ENCODE measurements at regions not wholly inside any gene's neighbourhood (a gene's known extent, or its start where the extent isn't known, plus 50 kb on each side); places are given as distances from the start of the nearest gene placed in this dataset.

- TF ChIP-seq, protein P1, sequence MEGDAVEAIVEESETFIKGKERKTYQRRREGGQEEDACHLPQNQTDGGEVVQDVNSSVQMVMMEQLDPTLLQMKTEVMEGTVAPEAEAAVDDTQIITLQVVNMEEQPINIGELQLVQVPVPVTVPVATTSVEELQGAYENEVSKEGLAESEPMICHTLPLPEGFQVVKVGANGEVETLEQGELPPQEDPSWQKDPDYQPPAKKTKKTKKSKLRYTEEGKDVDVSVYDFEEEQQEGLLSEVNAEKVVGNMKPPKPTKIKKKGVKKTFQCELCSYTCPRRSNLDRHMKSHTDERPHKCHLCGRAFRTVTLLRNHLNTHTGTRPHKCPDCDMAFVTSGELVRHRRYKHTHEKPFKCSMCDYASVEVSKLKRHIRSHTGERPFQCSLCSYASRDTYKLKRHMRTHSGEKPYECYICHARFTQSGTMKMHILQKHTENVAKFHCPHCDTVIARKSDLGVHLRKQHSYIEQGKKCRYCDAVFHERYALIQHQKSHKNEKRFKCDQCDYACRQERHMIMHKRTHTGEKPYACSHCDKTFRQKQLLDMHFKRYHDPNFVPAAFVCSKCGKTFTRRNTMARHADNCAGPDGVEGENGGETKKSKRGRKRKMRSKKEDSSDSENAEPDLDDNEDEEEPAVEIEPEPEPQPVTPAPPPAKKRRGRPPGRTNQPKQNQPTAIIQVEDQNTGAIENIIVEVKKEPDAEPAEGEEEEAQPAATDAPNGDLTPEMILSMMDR (IDR thresholded peaks at IDR 0.05; ENCODE audit: low read depth, low read length, missing control alignments) = no peak
- peak; percentile 15 for DNase-seq (ENCODE audit: low read depth)
- H3K4me3 ChIP-seq (ENCODE audit: low read depth, low read length) = peak overlapping the region; percentile 31
- in situ Hi-C loops (cut with HindIII; ENCODE audit: low sequenced_read_pairs) = no loop called here
Observed at GRCh38 chr5:155728146-155728856, 598.7 kb upstream of the SGCD start.

DNA sequence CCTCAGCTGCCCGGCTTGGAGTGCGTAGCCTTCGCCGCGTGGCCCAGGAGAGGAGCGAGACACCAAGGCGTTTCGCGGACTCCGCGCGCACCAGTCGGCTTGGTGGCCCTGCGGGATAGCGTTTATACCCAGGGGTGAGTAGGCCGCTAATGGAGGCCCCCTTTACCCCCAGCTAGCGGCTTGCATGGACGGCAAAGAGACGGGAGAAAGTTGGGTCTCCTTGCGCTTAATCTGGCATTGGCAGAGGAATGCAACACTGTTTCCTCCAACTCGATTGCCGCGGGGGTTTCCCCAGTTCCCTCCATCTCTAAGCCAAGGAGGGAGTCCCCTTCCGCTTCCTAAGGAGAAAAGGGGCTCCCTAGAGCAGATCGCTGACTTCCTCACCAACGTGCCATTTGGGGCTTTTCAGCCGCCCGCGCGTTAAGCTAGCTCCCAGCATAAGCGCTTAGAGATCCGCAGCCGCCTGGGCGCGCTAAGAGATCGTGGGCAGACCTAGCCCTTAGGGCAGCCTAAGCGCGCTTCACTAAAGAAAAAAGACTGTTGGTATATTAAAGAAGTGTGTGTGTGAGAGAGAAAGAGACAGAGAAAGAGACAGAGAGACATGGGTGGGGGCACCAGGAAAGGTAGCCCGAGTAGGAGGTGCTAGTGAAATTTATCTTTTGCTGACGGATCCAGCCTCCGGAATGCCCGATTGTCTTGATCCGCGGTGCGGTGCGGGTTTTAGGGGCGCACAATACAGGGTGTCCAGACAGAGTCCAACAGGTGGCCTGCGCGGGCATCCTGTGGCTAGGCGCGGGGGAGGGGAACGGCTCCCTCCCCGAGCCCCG lies 597.9 kb upstream of the SGCD start:
- TF ChIP-seq, protein P1 (IDR thresholded peaks at IDR 0.05; ENCODE audit: low read depth, low read length, missing control alignments) = no peak
- in situ Hi-C loops (cut with HindIII; ENCODE audit: low sequenced_read_pairs) = no loop called here
- peak overlapping the region; percentile 31 for H3K4me3 ChIP-seq (ENCODE audit: low read depth, low read length)
- DNase-seq (ENCODE audit: low read depth) = no peak

DNA sequence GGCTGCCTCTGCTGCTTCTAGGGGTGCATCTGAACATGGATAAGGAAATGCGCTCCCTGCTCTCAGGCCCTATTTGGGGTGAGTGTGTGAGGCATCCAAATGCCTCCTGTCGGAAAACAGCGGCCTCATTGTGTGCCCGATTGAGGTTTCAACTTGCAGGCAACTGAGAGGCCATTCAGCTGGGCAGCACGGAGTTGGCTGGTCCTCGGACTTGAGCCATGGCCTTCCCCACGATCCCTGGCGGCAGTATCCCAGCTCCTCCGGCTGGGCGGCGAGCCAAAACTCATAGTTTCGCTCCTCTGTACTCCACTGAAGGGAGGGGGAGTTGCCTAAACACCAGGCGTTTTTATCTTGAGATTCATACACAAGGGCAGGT lies 597.3 kb upstream of the SGCD start:
- peak overlapping the region; percentile 7 for H3K4me3 ChIP-seq (ENCODE audit: low read depth, low read length)
- TF ChIP-seq, protein P1 (IDR thresholded peaks at IDR 0.05; ENCODE audit: low read depth, low read length, missing control alignments) = no peak
- in situ Hi-C loops (cut with HindIII; ENCODE audit: low sequenced_read_pairs) = no loop called here
- no peak for DNase-seq (ENCODE audit: low read depth)

GRCh38 chr5:155732587-155733376 lies 594.2 kb upstream of the SGCD start:
- DNase-seq (ENCODE audit: low read depth) = no peak
- H3K4me3 ChIP-seq (ENCODE audit: low read depth, low read length) = no peak overlapping the region
- in situ Hi-C loops (cut with HindIII; ENCODE audit: low sequenced_read_pairs) = no loop called here
- TF ChIP-seq, protein P1 (IDR thresholded peaks at IDR 0.05; ENCODE audit: low read depth, low read length, missing control alignments) = no peak

DNA sequence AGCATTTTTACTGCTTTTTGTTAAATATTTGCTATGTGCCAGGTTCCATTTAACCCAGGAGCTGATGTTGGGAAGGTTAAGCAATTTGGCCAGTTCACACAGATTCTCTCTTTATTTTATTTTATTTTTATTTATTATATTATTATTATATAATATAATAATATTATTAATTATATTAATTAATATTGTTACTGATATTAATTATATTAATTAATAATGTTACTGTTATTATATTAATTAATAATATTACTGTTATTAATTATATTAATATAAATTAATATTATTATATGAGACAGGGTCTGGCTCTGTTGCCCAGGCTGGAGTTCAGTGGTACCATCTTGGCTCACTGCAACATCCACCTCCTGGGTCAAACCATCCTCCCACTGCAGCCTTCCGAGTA lies 593.0 kb upstream of the SGCD start:
- in situ Hi-C loops (cut with HindIII; ENCODE audit: low sequenced_read_pairs) = no loop called here
- DNase-seq (ENCODE audit: low read depth) = no peak
- TF ChIP-seq, protein P1 (IDR thresholded peaks at IDR 0.05; ENCODE audit: low read depth, low read length, missing control alignments) = no peak
- no peak overlapping the region for H3K4me3 ChIP-seq (ENCODE audit: low read depth, low read length)

DNA sequence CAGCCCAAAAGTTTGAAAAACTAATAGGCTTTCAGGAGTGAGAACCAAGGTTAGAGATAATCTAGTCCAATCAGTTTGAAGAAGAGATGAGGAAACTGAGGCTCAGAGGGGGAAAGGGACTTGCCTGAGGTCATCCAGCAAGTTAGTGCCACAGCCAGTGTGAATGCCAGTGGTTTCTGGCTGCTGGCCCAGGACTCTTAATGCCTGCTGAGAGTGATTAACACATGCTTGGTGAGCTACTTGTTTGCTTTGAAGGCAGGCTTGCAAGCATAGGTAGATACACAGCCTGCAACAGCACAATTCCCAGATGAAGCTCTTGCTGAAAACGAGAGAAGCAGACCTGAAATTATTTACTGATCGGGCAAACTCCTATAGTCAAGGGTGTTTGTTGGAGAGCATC lies 591.6 kb upstream of the SGCD start:
- no peak overlapping the region for H3K4me3 ChIP-seq (ENCODE audit: low read depth, low read length)
- in situ Hi-C loops (cut with HindIII; ENCODE audit: low sequenced_read_pairs) = no loop called here
- DNase-seq (ENCODE audit: low read depth) = no peak
- TF ChIP-seq, protein P1 (IDR thresholded peaks at IDR 0.05; ENCODE audit: low read depth, low read length, missing control alignments) = no peak
